ENCODE measurements at regions not wholly inside any gene's neighbourhood (a gene's known extent, or its start where the extent isn't known, plus 50 kb on each side); places are given as distances from the start of the nearest gene placed in this dataset.

DNA sequence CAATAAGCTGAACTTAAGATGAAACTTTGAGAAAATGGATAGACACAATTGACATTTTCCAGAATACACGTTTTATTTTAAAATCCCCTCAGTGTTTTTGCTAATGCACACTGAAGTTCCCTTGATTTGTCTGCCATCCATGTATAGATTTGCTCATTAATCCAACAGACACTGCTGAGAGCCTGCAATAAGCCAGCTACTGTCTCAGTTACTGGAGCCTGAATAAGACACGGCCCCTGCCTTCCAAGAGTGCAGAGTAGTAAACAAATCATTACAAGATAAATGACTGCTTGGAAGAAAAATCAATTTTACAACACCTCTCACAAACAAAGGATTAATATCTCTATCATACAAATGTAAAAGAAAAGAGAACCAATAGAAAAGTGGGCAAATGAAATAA is 130.1 kb downstream of the TLR5 start:
- TF ChIP-seq SUZ12 (IDR thresholded peaks at IDR 0.05; ENCODE audit: extremely low read depth, insufficient read depth, insufficient read length) (no peak), YY1 (IDR thresholded peaks at IDR 0.05; ENCODE audit: insufficient read depth, insufficient read length) (no peak), ZNF274 (IDR thresholded peaks at IDR 0.05; ENCODE audit: low read depth, low read length) (no peak)
